ENCODE measurements at regions not wholly inside any gene's neighbourhood (a gene's known extent, or its start where the extent isn't known, plus 50 kb on each side); places are given as distances from the start of the nearest gene placed in this dataset.

DNA sequence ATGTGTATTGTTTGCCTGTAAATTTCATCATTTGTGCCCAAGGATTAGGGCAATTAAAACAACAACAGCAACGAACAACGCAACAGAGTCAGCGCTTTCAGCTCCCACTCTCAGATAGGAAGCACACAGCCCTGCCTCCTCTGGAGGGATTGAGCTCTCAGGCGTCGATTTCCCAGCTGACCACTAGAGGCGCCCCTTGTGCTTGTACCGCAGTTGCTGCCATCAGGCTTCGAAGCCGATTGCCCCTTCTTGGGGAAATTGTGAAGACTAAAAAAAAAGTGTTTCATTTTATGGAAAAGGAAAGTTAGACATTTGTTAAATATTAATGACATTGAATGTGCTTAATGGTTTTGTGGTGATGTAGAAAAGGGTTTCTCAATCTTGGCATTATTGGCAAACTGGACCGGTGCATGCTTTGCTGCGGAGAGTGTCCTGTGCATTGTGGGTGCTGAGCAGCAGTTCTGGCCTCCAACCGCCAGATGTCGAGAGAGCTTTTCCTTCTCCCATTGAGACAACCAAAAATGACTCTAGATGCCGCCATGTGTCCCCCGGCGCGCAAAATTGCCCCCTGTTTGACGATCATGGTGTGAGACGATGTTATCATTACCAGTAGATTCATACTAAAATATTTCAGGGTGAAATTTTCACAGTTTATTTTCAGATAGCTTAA, 650.4 kb upstream of the RBFOX1 start (continued):
- no peak for TF ChIP-seq ETV6 (CRISPR knock-in tag; conservative IDR thresholded peaks at IDR 0.05)
- TF ChIP-seq TARDBP (CRISPR knock-in tag; IDR thresholded peaks at IDR 0.05): no peak
- no peak for TF ChIP-seq ZMAT3 (CRISPR knock-in tag; conservative IDR thresholded peaks at IDR 0.05)

DNA sequence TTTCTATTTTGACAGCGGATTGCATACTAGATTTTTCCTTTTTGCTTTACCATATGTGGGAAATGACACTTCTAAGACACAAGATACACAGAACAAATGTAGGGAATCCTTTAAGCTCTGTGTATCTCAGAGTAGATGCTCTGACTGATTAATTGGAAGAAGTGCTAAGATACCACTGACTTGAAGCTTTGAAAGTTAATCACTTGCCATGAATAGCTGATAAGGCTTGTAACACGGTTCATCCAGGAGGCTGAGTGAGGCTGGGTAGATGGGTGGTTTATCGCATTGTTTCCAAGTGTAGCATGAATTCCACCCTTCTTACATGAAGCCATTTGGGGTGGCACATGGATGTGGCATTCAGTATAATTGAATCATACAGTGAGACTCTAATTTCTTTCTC, 654.1 kb upstream of the RBFOX1 start:
- no peak overlapping the region for H3K9ac ChIP-seq (ENCODE audit: insufficient read depth, low read depth, low read length)
- ChIA-PET CTCF (ENCODE audit: low intra/inter-chr PET ratio, low total read pairs) (no interaction called here), POLR2A (no interaction called here)
- FAIRE-seq: no peak
- BruUV-seq (replicated peaks): no TSS peak
- ATAC-seq: no peak
- TF ChIP-seq ZSCAN30 (CRISPR knock-in tag; IDR thresholded peaks at IDR 0.05): no peak
- TF ChIP-seq MYC (CRISPR knock-in tag; IDR thresholded peaks at IDR 0.05; ENCODE audit: borderline replicate concordance): no peak
- no peak for TF ChIP-seq FOXM1 (CRISPR knock-in tag; IDR thresholded peaks at IDR 0.05)
- no peak for TF ChIP-seq RORA (CRISPR knock-in tag; IDR thresholded peaks at IDR 0.05)
- no peak for TF ChIP-seq ZBTB3 (CRISPR knock-in tag; IDR thresholded peaks at IDR 0.05; ENCODE audit: borderline replicate concordance, low read depth)
- TF ChIP-seq, protein P1, sequence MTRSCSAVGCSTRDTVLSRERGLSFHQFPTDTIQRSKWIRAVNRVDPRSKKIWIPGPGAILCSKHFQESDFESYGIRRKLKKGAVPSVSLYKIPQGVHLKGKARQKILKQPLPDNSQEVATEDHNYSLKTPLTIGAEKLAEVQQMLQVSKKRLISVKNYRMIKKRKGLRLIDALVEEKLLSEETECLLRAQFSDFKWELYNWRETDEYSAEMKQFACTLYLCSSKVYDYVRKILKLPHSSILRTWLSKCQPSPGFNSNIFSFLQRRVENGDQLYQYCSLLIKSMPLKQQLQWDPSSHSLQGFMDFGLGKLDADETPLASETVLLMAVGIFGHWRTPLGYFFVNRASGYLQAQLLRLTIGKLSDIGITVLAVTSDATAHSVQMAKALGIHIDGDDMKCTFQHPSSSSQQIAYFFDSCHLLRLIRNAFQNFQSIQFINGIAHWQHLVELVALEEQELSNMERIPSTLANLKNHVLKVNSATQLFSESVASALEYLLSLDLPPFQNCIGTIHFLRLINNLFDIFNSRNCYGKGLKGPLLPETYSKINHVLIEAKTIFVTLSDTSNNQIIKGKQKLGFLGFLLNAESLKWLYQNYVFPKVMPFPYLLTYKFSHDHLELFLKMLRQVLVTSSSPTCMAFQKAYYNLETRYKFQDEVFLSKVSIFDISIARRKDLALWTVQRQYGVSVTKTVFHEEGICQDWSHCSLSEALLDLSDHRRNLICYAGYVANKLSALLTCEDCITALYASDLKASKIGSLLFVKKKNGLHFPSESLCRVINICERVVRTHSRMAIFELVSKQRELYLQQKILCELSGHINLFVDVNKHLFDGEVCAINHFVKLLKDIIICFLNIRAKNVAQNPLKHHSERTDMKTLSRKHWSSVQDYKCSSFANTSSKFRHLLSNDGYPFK (CRISPR knock-in tag; IDR thresholded peaks at IDR 0.05; ENCODE audit: borderline replicate concordance): no peak
- no peak for TF ChIP-seq KLF11 (CRISPR knock-in tag; IDR thresholded peaks at IDR 0.05)
- TF ChIP-seq NR2F1 (CRISPR knock-in tag; IDR thresholded peaks at IDR 0.05): no peak
- no peaks in the 10 kb centered on the region for H3K36me3 ChIP-seq (replicated peaks in 1 of 2; ENCODE audit: control insufficient read depth in 1 of 2, insufficient read depth in 2 of 2, low read length in 2 of 2)
- DNase-seq (ENCODE audit: low spot score): no peak
- no peaks in the 10 kb centered on the region for H3K79me2 ChIP-seq (ENCODE audit: insufficient read depth, low read length)
- H3K9me3 ChIP-seq (ENCODE audit: low read length): no peaks in the 10 kb centered on the region; the same call in 1 of the 2 replicates
- in situ Hi-C loops (cut with HindIII; ENCODE audit: extremely low pct_ligation_motif_present, low pct_unique_long_range_greater_than_20kb) (no loop called here), intact Hi-C loops (cut with micrococcal nuclease; ENCODE audit: unreplicated experiment) (no loop called here)
- H3K4me3 ChIP-seq (replicated peaks in 1 of 3; ENCODE audit: insufficient read depth in 1 of 3, low read depth in 2 of 3, low read length in 3 of 3): no peak overlapping the region
- H4K20me1 ChIP-seq (ENCODE audit: insufficient read depth, low read length): no peaks in the 10 kb centered on the region
- H3K4me1 ChIP-seq (ENCODE audit: insufficient read depth, low read length): no peaks in the 10 kb centered on the region
- H3K27me3 ChIP-seq (ENCODE audit: control insufficient read depth in 1 of 2, insufficient read depth in 2 of 2, low read length in 2 of 2): no peaks in the 10 kb centered on the region
- H3K4me2 ChIP-seq (ENCODE audit: low read depth, low read length): no peak overlapping the region
- 10% methylated on average over 3 of the region's 3 CpGs for WGBS (ENCODE audit: low lambda C conversion rate)
- H2AFZ ChIP-seq (ENCODE audit: low read length): no peak overlapping the region
- H3K27ac ChIP-seq (ENCODE audit: extremely low read length, insufficient read depth, low read length): no peak overlapping the region

All from HepG2 (cell line).